ENCODE measurements at regions not wholly inside any gene's neighbourhood (a gene's known extent, or its start where the extent isn't known, plus 50 kb on each side); places are given as distances from the start of the nearest gene placed in this dataset.

GRCh38 chr1:201589186-201589585 is 50.3 kb downstream of the NAV1 start:
- POLR2A ChIA-PET = no interaction called here
- ATAC-seq (ENCODE audit: low read depth) = no peak
- no peak for DNase-seq
- H3K36me3 Mint-ChIP-seq = no peaks in the 10 kb centered on the region
- peaks cover 2% of the 10 kb centered on the region for H3K27me3 Mint-ChIP-seq
- H3K9me3 Mint-ChIP-seq = no peaks in the 10 kb centered on the region
- no peaks in the 10 kb centered on the region for H3K4me1 Mint-ChIP-seq
- H3K27ac Mint-ChIP-seq = no peak overlapping the region
- H3K4me3 Mint-ChIP-seq = no peak overlapping the region

DNA sequence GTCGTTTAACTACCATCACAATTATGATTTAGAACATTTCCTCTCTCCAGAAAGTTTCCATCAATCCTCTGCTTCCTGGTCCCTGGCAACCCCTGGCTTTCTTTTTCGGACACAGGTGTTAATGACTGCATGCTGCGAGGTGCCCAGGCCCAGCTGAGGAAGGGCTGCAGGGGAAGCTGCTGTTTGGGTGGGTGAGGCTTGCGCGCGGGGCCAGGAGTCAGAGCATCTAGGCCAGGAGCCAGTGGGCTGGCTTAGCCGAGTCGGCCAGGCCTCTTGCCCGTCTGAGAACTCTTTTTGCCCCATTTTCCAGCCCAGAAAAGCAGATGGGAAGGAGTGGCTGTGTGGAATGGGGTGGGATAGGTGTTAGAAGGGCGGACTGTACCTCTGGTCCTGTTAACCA is 51.5 kb downstream of the NAV1 start:
- POLR2A ChIA-PET = no interaction called here
- no peak for DNase-seq
- Mint-ChIP-seq H3K27ac (no peak overlapping the region), H3K4me3 (no peak overlapping the region), H3K27me3 (peaks cover 2% of the 10 kb centered on the region), H3K36me3 (no peaks in the 10 kb centered on the region), H3K9me3 (no peaks in the 10 kb centered on the region), H3K4me1 (no peaks in the 10 kb centered on the region)
- no peak for ATAC-seq (ENCODE audit: low read depth)

- Mint-ChIP-seq H3K4me3 (no peak overlapping the region), H3K27ac (no peak overlapping the region), H3K36me3 (no peaks in the 10 kb centered on the region), H3K9me3 (no peaks in the 10 kb centered on the region), H3K4me1 (no peaks in the 10 kb centered on the region), H3K27me3 (peaks cover 2% of the 10 kb centered on the region)
- POLR2A ChIA-PET = no interaction called here
- no peak for ATAC-seq (ENCODE audit: low read depth)
- no peak for DNase-seq
Observed at GRCh38 chr1:201591348-201591747, 52.4 kb downstream of the NAV1 start.

GRCh38 chr1:201591981-201592380 is 53.1 kb downstream of the NAV1 start:
- POLR2A ChIA-PET = no interaction called here

DNA sequence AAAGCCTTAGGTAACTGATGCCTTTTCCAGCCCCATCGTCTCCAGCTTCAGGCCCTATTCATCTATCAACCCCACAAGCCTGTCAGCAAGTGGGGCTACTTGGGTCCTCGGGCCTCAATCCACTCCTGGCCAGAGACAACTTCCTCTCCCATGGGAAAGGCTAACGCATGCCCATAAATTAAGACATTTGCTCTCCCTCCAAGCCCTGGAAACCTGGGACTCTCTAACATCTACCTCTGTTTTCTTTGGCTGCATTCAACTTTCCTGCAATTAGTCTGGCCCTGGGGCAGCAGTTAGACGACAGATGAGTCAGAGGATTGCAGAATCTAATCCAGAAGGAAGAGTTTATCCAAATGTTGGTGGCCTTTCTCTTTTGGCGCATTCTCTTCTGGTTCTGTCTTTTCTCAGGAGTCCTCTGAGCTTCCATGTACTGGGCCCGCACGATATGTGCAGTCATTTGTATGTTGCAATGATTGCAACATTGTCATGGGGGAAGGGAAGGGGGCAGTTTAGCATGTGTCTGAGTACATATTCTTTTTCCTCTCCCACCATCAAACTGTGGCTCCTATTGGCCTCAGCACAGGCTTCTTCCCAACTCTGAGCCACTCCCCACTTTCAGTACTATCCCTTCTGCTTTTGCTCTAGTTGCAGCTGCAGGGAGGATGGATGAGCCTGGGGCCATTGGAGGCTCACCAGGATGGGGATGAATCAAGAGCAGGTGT is 54.4 kb downstream of the NAV1 start:
- Mint-ChIP-seq H3K4me1 (no peaks in the 10 kb centered on the region), H3K27ac (no peak overlapping the region), H3K4me3 (no peak overlapping the region), H3K9me3 (no peaks in the 10 kb centered on the region), H3K36me3 (no peaks in the 10 kb centered on the region), H3K27me3 (peaks cover 2% of the 10 kb centered on the region)
- POLR2A ChIA-PET = no interaction called here
- DNase-seq (no peak), ATAC-seq (ENCODE audit: low read depth) (no peak)

More at GRCh38 chr1:201591981-201592380, 53.1 kb downstream of the NAV1 start:
- ATAC-seq (ENCODE audit: low read depth) = no peak
- Mint-ChIP-seq H3K9me3 (no peaks in the 10 kb centered on the region), H3K27ac (no peak overlapping the region), H3K27me3 (peaks cover 2% of the 10 kb centered on the region), H3K4me1 (no peaks in the 10 kb centered on the region), H3K4me3 (no peak overlapping the region), H3K36me3 (no peaks in the 10 kb centered on the region)
- DNase-seq = no peak

DNA sequence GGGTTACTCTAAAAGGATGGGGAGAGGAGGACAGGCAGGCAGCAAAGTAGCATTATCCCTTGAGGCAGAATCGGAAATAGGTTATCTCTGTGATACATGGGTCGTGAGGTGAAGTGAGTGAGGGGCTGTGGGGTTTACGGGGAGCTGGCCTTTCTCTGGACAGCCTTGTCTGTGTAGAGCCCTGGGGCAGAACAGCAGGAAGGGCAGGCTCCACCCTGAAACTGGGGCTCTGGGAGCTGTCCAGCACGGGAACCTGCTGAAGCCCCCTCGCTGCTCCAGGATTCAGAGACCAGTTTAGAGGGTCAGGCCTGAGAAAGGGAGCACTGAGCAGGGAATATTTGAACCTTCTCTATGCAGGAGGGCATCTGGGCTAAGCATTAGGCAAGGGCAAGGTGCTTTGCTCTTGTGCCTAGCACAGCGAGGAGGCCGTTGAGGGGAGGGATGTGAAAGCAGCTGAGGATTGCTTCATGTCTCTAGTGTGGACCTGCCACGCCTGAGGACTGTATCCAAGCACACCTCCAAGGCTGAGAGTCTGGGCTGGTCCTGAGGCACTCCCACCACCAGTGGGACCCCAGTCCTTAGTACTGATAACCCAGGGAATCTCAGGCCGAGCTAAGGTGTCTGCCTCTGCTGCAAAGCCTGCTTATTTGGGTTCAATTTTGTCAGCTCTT is 55.8 kb downstream of the NAV1 start:
- H3K36me3 Mint-ChIP-seq = no peaks in the 10 kb centered on the region
- H3K27me3 Mint-ChIP-seq = peaks cover 2% of the 10 kb centered on the region
- H3K27ac Mint-ChIP-seq = no peak overlapping the region
- no peaks in the 10 kb centered on the region for H3K4me1 Mint-ChIP-seq
- ATAC-seq (ENCODE audit: low read depth) = no peak
- H3K4me3 Mint-ChIP-seq = no peak overlapping the region
- POLR2A ChIA-PET = no interaction called here
- H3K9me3 Mint-ChIP-seq = no peaks in the 10 kb centered on the region
- peak; percentile 37 for DNase-seq

DNA sequence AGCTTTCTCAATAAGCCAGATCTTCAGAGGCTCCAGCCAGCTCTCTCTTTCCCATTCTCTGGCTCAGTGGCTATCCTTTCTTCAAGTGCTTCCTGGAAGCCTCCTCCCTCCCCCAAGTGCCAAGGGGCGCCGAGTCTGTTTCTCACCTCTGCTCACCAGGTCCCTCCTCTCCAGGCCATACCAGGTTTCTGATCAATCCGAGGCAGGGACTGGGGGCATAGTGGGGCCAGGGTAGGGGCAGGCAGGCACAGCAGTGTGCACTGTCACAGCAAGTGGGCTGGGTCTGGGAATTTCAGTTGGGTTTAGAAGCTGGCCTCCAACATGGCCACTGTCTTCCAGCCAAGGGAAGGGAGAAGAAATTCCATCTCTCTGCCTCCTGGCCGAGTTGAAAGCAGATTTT is 56.5 kb downstream of the NAV1 start:
- Mint-ChIP-seq H3K4me3 (no peak overlapping the region), H3K4me1 (no peaks in the 10 kb centered on the region), H3K9me3 (no peaks in the 10 kb centered on the region), H3K36me3 (no peaks in the 10 kb centered on the region), H3K27ac (no peak overlapping the region), H3K27me3 (peaks cover 2% of the 10 kb centered on the region)
- DNase-seq (no peak), ATAC-seq (ENCODE audit: low read depth) (no peak)
- POLR2A ChIA-PET = no interaction called here

DNA sequence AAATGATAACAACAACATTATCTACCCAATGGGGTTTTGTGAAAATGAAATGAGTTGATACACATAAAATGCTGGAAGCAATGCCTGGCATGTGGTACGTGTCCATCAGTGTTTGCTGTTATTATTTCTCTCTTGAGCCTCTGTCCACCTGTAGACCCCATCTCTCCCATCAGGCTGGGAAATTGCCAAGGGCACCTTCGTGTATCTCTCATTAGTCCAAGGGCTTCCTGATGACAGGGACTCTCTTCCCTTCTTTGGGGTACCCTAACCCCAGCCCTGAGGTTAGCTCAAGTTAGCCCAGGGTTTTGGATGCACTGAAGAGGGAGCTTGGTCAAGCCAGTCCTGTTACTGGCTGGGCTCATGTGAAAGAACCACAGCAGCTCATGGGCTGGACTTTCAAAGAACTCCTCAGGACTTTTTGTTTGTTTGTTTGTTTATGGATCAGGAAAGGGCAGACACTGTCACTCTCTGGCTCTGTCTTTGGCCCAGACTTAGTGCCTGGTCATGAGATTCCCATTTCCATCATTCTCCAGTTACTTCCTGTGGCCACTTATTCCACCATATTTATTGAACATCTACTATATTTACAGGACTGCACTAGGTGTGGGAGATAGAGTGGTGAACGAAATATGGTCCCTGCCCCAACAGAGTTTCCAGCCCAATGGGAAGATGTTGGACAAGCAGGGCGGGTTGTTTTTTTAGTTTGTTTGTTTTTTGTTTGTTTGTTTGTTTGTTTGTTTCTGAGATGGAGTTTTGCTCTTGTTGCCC is 57.4 kb downstream of the NAV1 start:
- H3K4me1 Mint-ChIP-seq = no peaks in the 10 kb centered on the region
- POLR2A ChIA-PET = no interaction called here
- DNase-seq (no peak), ATAC-seq (ENCODE audit: low read depth) (no peak)
- H3K36me3 Mint-ChIP-seq = no peaks in the 10 kb centered on the region
- peaks cover 2% of the 10 kb centered on the region for H3K27me3 Mint-ChIP-seq
- no peak overlapping the region for H3K27ac Mint-ChIP-seq
- H3K4me3 Mint-ChIP-seq = no peak overlapping the region
- no peaks in the 10 kb centered on the region for H3K9me3 Mint-ChIP-seq

- Mint-ChIP-seq H3K27ac (no peak overlapping the region), H3K36me3 (no peaks in the 10 kb centered on the region), H3K4me3 (no peak overlapping the region), H3K9me3 (no peaks in the 10 kb centered on the region), H3K27me3 (no peaks in the 10 kb centered on the region), H3K4me1 (no peaks in the 10 kb centered on the region)
- DNase-seq = no peak
- no peak for ATAC-seq (ENCODE audit: low read depth)
- POLR2A ChIA-PET = no interaction called here
Observed at GRCh38 chr1:201597551-201598230, 58.8 kb downstream of the NAV1 start.

DNA sequence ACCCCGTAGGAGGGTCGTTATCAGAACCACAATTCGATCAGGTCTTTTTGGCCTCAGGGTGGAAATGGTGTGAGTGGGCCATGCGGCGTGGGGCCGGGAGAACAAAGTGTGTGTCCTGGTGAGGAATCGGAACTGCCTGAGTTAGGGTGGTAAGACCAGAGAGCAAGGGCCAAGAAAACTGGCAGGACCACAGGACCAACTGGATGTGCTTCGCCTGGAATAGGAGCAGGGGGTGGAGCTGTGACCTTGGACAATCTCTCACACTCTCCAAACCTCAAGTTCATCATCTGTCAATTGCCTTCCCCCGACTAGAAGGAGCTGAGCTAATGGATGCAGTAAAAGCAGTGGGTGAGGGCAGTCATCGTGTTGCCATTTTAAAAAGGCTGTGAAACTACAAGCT is 59.5 kb downstream of the NAV1 start:
- H3K4me1 Mint-ChIP-seq = no peaks in the 10 kb centered on the region
- no peaks in the 10 kb centered on the region for H3K9me3 Mint-ChIP-seq
- POLR2A ChIA-PET = no interaction called here
- H3K36me3 Mint-ChIP-seq = no peaks in the 10 kb centered on the region
- ATAC-seq (ENCODE audit: low read depth) (no peak), DNase-seq (no peak)
- H3K27me3 Mint-ChIP-seq = peaks cover under 1% of the 10 kb centered on the region
- H3K27ac Mint-ChIP-seq = no peak overlapping the region
- H3K4me3 Mint-ChIP-seq = no peak overlapping the region

GRCh38 chr1:201598973-201599372 is 60.0 kb downstream of the NAV1 start:
- Mint-ChIP-seq H3K9me3 (no peaks in the 10 kb centered on the region), H3K36me3 (no peaks in the 10 kb centered on the region), H3K27ac (no peak overlapping the region), H3K4me1 (no peaks in the 10 kb centered on the region), H3K27me3 (peaks cover 3% of the 10 kb centered on the region), H3K4me3 (no peak overlapping the region)
- ATAC-seq (ENCODE audit: low read depth) (no peak), DNase-seq (no peak)
- POLR2A ChIA-PET = no interaction called here

DNA sequence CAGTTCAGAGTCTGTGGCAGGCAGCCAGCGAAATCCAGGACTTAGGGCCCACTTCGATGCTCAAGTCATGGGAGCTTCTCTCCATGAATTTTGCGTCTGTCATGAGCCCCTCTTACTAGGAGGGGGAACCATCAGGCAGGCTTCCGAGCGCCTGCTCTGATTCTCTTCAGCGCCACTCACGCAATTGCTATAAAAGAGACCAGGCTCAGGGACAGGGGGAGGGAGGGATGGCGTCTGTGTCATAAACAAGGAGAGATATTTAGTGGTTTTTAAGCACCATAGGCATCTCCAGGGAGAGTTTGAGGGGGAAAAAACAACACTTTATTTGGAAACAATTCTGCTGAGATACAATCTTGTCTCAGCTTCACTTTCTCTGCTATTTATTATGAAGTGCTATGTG is 60.6 kb downstream of the NAV1 start:
- Mint-ChIP-seq H3K4me3 (no peak overlapping the region), H3K36me3 (no peaks in the 10 kb centered on the region), H3K27ac (no peak overlapping the region), H3K27me3 (peaks cover 4% of the 10 kb centered on the region), H3K9me3 (no peaks in the 10 kb centered on the region), H3K4me1 (no peaks in the 10 kb centered on the region)
- DNase-seq (no peak), ATAC-seq (ENCODE audit: low read depth) (no peak)
- POLR2A ChIA-PET = no interaction called here

DNA sequence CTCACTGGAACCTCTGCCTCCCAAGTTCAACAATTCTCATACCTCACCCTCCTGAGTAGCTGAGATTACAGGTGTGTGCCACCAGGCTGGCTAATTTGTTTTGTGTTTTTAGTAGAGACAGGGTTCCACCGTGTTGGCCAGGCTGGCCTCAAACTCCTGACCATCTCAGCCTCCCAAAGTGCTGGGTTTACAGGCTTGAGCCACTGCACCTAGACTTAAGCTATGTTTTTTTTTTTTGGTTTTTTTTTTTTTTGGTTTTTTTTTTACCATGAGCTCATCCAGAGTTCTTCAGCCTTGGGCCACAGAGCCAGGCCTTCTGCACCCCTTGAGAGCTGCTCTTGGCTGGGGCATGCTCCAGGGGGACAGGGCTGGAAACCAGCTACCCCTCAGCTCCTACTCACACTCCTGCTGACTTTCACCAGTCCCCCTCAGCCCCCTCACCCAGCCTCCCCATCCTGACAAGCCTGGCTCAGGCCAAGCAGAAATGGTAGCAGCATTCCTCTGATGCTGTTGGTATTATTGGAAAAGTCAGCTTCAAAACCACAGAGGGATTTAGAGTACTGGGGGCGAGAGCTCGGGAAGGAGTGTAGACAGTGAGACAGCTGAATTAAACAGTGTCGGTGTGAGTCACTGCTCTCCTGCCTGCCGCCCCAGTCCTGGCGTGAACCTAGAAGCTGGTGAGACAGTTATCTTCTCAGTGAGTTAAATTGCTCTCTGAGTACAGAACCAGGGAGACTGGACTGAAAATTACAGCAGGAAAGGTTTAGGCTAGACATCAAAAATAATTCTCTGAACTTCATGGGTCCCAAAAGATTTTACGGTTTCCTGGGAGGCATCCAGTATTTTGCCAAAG is 63.7 kb downstream of the NAV1 start:
- Mint-ChIP-seq H3K27ac (no peak overlapping the region), H3K36me3 (no peaks in the 10 kb centered on the region), H3K4me3 (no peak overlapping the region), H3K27me3 (peaks cover 6% of the 10 kb centered on the region), H3K9me3 (no peaks in the 10 kb centered on the region), H3K4me1 (no peaks in the 10 kb centered on the region)
- DNase-seq (no peak), ATAC-seq (ENCODE audit: low read depth) (no peak)
- POLR2A ChIA-PET = no interaction called here

Data from activated naive CD8-positive, alpha-beta T cell treated with anti-CD3 and anti-CD28 coated beads, Interleukin-2, amount 10 ng/mL, durations not matched to agents 7 days and 5 days (primary cell).